ENCODE measurements at regions not wholly inside any gene's neighbourhood (a gene's known extent, or its start where the extent isn't known, plus 50 kb on each side); places are given as distances from the start of the nearest gene placed in this dataset.
"Not testable (repeated sequence)": the region's sequence is repeated elsewhere in the genome, so short reads cannot be mapped to it uniquely, and the experiment has no call there.

- DNase-seq (ENCODE audit: low spot score) = no peak
These were observed 793.3 kb upstream of the GOT2 start for GRCh38 chr16:59527206-59527997.

- no peak for DNase-seq (ENCODE audit: low spot score)
These were observed 788.7 kb upstream of the GOT2 start for GRCh38 chr16:59522826-59523225.

- not testable (repeated sequence) for DNase-seq (ENCODE audit: low spot score)
These were observed 784.6 kb upstream of the GOT2 start for GRCh38 chr16:59518721-59519120.

GRCh38 chr16:59514651-59515050 lies 780.5 kb upstream of the GOT2 start:
- no peak for DNase-seq (ENCODE audit: low spot score)

- DNase-seq (ENCODE audit: low spot score) = no peak
These were observed 775.9 kb upstream of the GOT2 start for GRCh38 chr16:59510008-59510424.

GRCh38 chr16:59500601-59501000 lies 766.5 kb upstream of the GOT2 start:
- DNase-seq (ENCODE audit: low spot score) = no peak

GRCh38 chr16:59487067-59487466 lies 753.0 kb upstream of the GOT2 start:
- no peak for DNase-seq (ENCODE audit: low spot score)

GRCh38 chr16:59484833-59485516 lies 750.9 kb upstream of the GOT2 start:
- DNase-seq (ENCODE audit: low spot score) = no peak

GRCh38 chr16:59478838-59479237 lies 744.7 kb upstream of the GOT2 start:
- no peak for DNase-seq (ENCODE audit: low spot score)

GRCh38 chr16:59470556-59470955 lies 736.4 kb upstream of the GOT2 start:
- no peak for DNase-seq (ENCODE audit: low spot score)

GRCh38 chr16:59469266-59469665 lies 735.1 kb upstream of the GOT2 start:
- DNase-seq (ENCODE audit: low spot score) = no peak

- DNase-seq (ENCODE audit: low spot score) = no peak
These were observed 729.7 kb upstream of the GOT2 start for GRCh38 chr16:59463776-59464175.

- DNase-seq (ENCODE audit: low spot score) = no peak
These were observed 725.7 kb upstream of the GOT2 start for GRCh38 chr16:59459806-59460205.

GRCh38 chr16:59455497-59455896 lies 721.4 kb upstream of the GOT2 start:
- DNase-seq (ENCODE audit: low spot score) = no peak

- DNase-seq (ENCODE audit: low spot score) = not testable (repeated sequence)
These were observed 716.4 kb upstream of the GOT2 start for GRCh38 chr16:59450513-59450912.

- DNase-seq (ENCODE audit: low spot score) = no peak
These were observed 706.4 kb upstream of the GOT2 start for GRCh38 chr16:59440502-59440901.

GRCh38 chr16:59432896-59433295 lies 698.8 kb upstream of the GOT2 start:
- DNase-seq (ENCODE audit: low spot score) = no peak

GRCh38 chr16:59432276-59432675 lies 698.2 kb upstream of the GOT2 start:
- no peak for DNase-seq (ENCODE audit: low spot score)

- DNase-seq (ENCODE audit: low spot score) = no peak
These were observed 690.7 kb upstream of the GOT2 start for GRCh38 chr16:59424714-59425273.

- DNase-seq (ENCODE audit: low spot score) = no peak
These were observed 678.1 kb upstream of the GOT2 start for GRCh38 chr16:59411961-59412841.

GRCh38 chr16:59410451-59410850 lies 676.3 kb upstream of the GOT2 start:
- DNase-seq (ENCODE audit: low spot score) = no peak

- no peak for DNase-seq (ENCODE audit: low spot score)
These were observed 671.7 kb upstream of the GOT2 start for GRCh38 chr16:59405802-59406201.

Measured in NAMALWA (cell line).